GM12865 (cell line): ENCODE measurements at regions not wholly inside any gene's neighbourhood (a gene's known extent, or its start where the extent isn't known, plus 50 kb on each side); places are given as distances from the start of the nearest gene placed in this dataset.

Experiments
- DNase-seq: peaks from one replicate; pipeline ENCODE4 v3.0.0; 2010; ENCODE audit warnings: low read depth
- H3K4me3 ChIP-seq: 2 replicates; pipeline ENCODE4 v1.5.1; 2011; ENCODE audit warnings: mild to moderate bottlenecking, low read depth, low read length, control low read depth
- CTCF ChIP-seq: IDR thresholded peaks from 2 replicates; pipeline ENCODE4 v1.5.1; 2011; ENCODE audit warnings: low read length, control low read depth, low read depth, inconsistent platforms; ENCODE audit not compliant: insufficient read depth; ENCODE audit errors: missing control alignments

- DNase-seq: no peak
- TF ChIP-seq CTCF: no peak
- no peak overlapping the region for H3K4me3 ChIP-seq
These were observed 98.7 kb upstream of the MBL2 start for GRCh38 chr10:52871191-52871843.

GRCh38 chr10:52870562-52870961, 98.0 kb upstream of the MBL2 start:
- DNase-seq: no peak
- no peak overlapping the region for H3K4me3 ChIP-seq
- no peak for TF ChIP-seq CTCF

GRCh38 chr10:52869864-52870263, 97.3 kb upstream of the MBL2 start:
- no peak for DNase-seq
- no peak overlapping the region for H3K4me3 ChIP-seq
- no peak for TF ChIP-seq CTCF

- H3K4me3 ChIP-seq: no peak overlapping the region
- no peak for TF ChIP-seq CTCF
- DNase-seq: no peak
These were observed 92.6 kb upstream of the MBL2 start for GRCh38 chr10:52865213-52865612.

- H3K4me3 ChIP-seq: no peak overlapping the region
- peak; percentile 87 for DNase-seq
- no peak for TF ChIP-seq CTCF
These were observed 91.9 kb upstream of the MBL2 start for GRCh38 chr10:52864201-52865106.

- DNase-seq: no peak
- no peak overlapping the region for H3K4me3 ChIP-seq
- TF ChIP-seq CTCF: no peak
These were observed 86.1 kb upstream of the MBL2 start for GRCh38 chr10:52858722-52859121.
